Aorta (tissue), 5 donors: ENCODE measurements at regions not wholly inside any gene's neighbourhood (a gene's known extent, or its start where the extent isn't known, plus 50 kb on each side); places are given as distances from the start of the nearest gene placed in this dataset.
A peak's percentile ranks its signal among the peaks of the same experiment; 100 is the strongest.

Source experiments
- ATAC-seq: fragments of 200-7000 bp; cut with Tn5 transposase; one replicate; pipeline ENCODE4 v1.9.1; 2022; ENCODE audit warnings: moderate library complexity; ENCODE audit not compliant: low FRiP score
- DNase-seq, 2 donors: peaks; one replicate each; pipeline ENCODE4 v3.0.0-alpha.2; 2020
- H3K27ac ChIP-seq, 2 donors: one replicate each; pipeline ENCODE4 v1.5.1; 2013; ENCODE audit warnings: low read length in 2 of 2, mild to moderate bottlenecking in 2 of 2, moderate library complexity in 2 of 2, control low read depth in 1 of 2, inconsistent platforms in 1 of 2, low read depth in 1 of 2
- H3K27me3 ChIP-seq, 2 donors: one replicate each; pipeline ENCODE4 v1.6.1; 2013; ENCODE audit warnings: control low read depth in 1 of 2, low read length in 1 of 2, mild to moderate bottlenecking in 1 of 2, moderate library complexity in 1 of 2; ENCODE audit not compliant: insufficient read depth in 2 of 2, control insufficient read depth in 1 of 2
- H3K36me3 ChIP-seq, 2 donors: one replicate each; pipeline ENCODE4 v1.6.1; 2013; ENCODE audit warnings: control low read depth in 1 of 2, low read length in 1 of 2, mild to moderate bottlenecking in 1 of 2; ENCODE audit not compliant: insufficient read depth in 2 of 2, control insufficient read depth in 1 of 2
- H3K4me1 ChIP-seq, 2 donors: one replicate each; pipeline ENCODE4 v1.6.1; 2013; ENCODE audit warnings: low read length in 2 of 2, control low read depth in 1 of 2, mild to moderate bottlenecking in 1 of 2, moderate library complexity in 1 of 2; ENCODE audit not compliant: insufficient read depth in 2 of 2, control insufficient read depth in 1 of 2
- H3K4me3 ChIP-seq, 2 donors: one replicate each; pipeline ENCODE4 v1.5.1; 2013; ENCODE audit warnings: low read length in 2 of 2, control low read depth in 1 of 2, mild to moderate bottlenecking in 1 of 2
- H3K9me3 ChIP-seq: one replicate; pipeline ENCODE4 v1.6.1; 2013; ENCODE audit warnings: mild to moderate bottlenecking, low read length; ENCODE audit not compliant: control insufficient read depth
- WGBS, 2 donors: extraction: QIAGEN DNeasy Blood & Tissue Kit; methylation state at CpG; one replicate each; pipeline ENCODE4 v1.1.7; 2013; 5-methylcytosine and 5-hydroxymethylcytosine counted together
- intact Hi-C, 2 donors: fragments of 100-400 bp; cut with DNase I; formaldehyde crosslinking; loops; one replicate each; pipeline versions ENCODE4 v1.14.2 to v1.15.0; 2022
- donor health status: healthy with polysubstance abuse.
- donor health status: Bipolar disorder and iron deficiency.
- donor health status: DM: no; HTN: no; CAD: no.
- donor health status: DM: no; HTN: no; CAD: no.
- donor health status: DM: yes; HTN: yes; CAD: no.

- H3K4me1 ChIP-seq: no peaks in the 10 kb centered on the region
- H3K36me3 ChIP-seq: no peaks in the 10 kb centered on the region
- H3K27me3 ChIP-seq: no peaks in the 10 kb centered on the region
- H3K4me3 ChIP-seq: no peak overlapping the region
- ATAC-seq: peak; percentile 33
- no peak overlapping the region for H3K27ac ChIP-seq
- peaks cover 5% of the 10 kb centered on the region for H3K9me3 ChIP-seq
- intact Hi-C loops: no loop called here
- DNase-seq: no peak
- WGBS, 2 donors: 57 to 59% methylated on average over 2 of the region's 2 CpGs
These were observed 462.4 kb upstream of the THBS1 start for GRCh38 chr15:39118510-39118909.

GRCh38 chr15:39124155-39124552 lies 456.7 kb upstream of the THBS1 start:
- ATAC-seq (no peak), DNase-seq (no peak)
- 53 to 71% methylated on average over 7 of the region's 7 CpGs for WGBS, 2 donors
- intact Hi-C loops: loop anchor here in 1 of 2 donors (10.0 kb wide), 1 partner anchor 461 kb away; the partner anchor contains the start of gene THBS1
- Histone ChIP-seq H3K27ac (no peak overlapping the region), H3K4me1 (peaks cover 0 to 4% of the 10 kb centered on the region in 2 donors), H3K36me3 (no peaks in the 10 kb centered on the region), H3K9me3 (peaks cover 1% of the 10 kb centered on the region), H3K4me3 (no peak overlapping the region), H3K27me3 (no peaks in the 10 kb centered on the region)

GRCh38 chr15:39124553-39125171 lies 456.2 kb upstream of the THBS1 start:
- 54 to 57% methylated on average over 6 of the region's 6 CpGs for WGBS, 2 donors
- H3K27ac ChIP-seq: no peak overlapping the region
- ATAC-seq (no peak), DNase-seq (no peak)
- H3K4me3 ChIP-seq: no peak overlapping the region
- intact Hi-C loops: loop anchor here in 1 of 2 donors (10.0 kb wide), 1 partner anchor 460 kb away; the partner anchor contains the start of gene THBS1
- no peaks in the 10 kb centered on the region for H3K36me3 ChIP-seq
- peaks cover 1% of the 10 kb centered on the region for H3K9me3 ChIP-seq
- no peaks in the 10 kb centered on the region for H3K27me3 ChIP-seq
- H3K4me1 ChIP-seq: peaks cover 0 to 4% of the 10 kb centered on the region in 2 donors

DNA sequence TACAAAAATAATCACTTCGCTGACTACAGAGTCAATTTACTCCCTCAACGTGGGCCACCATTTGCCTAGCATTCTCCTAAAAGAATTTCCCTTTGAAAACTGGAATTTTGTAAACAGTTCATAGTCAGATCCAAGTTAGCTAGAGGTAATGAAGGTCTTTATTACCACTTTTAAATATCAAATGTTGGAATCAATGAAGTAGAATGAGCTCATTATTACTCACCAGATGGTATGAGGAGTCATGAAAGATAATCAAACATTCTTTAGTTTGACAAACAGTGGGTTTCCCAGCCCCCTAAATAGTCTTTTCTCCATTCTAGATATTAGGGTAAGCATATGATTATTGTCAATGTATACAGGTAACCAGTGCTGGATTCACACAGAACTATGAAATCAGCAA lies 455.7 kb upstream of the THBS1 start:
- Histone ChIP-seq H3K27ac (no peak overlapping the region), H3K36me3 (no peaks in the 10 kb centered on the region)
- 72 to 74% methylated on average over 2 of the region's 2 CpGs for WGBS, 2 donors

GRCh38 chr15:39125904-39126303 lies 455.0 kb upstream of the THBS1 start:
- Histone ChIP-seq H3K27ac (no peak overlapping the region), H3K9me3 (peaks cover 1% of the 10 kb centered on the region), H3K4me1 (peaks cover 0 to 4% of the 10 kb centered on the region in 2 donors), H3K27me3 (no peaks in the 10 kb centered on the region), H3K36me3 (no peaks in the 10 kb centered on the region), H3K4me3 (no peak overlapping the region)
- intact Hi-C loops: loop anchor here in 1 of 2 donors (10.0 kb wide), 1 partner anchor 459 kb away; the partner anchor contains the start of gene THBS1
- no peak for DNase-seq
- ATAC-seq: no peak
- 45 to 47% methylated on average over 4 of the region's 4 CpGs for WGBS, 2 donors

More for the DNA sequence above, 455.7 kb upstream of the THBS1 start:
- H3K4me3 ChIP-seq: no peak overlapping the region
- H3K4me1 ChIP-seq: peaks cover 0 to 4% of the 10 kb centered on the region in 2 donors
- DNase-seq (no peak), ATAC-seq (no peak)
- H3K9me3 ChIP-seq: peaks cover 1% of the 10 kb centered on the region
- intact Hi-C loops: loop anchor here in 1 of 2 donors (10.0 kb wide), 1 partner anchor 460 kb away; the partner anchor contains the start of gene THBS1
- no peaks in the 10 kb centered on the region for H3K27me3 ChIP-seq

DNA sequence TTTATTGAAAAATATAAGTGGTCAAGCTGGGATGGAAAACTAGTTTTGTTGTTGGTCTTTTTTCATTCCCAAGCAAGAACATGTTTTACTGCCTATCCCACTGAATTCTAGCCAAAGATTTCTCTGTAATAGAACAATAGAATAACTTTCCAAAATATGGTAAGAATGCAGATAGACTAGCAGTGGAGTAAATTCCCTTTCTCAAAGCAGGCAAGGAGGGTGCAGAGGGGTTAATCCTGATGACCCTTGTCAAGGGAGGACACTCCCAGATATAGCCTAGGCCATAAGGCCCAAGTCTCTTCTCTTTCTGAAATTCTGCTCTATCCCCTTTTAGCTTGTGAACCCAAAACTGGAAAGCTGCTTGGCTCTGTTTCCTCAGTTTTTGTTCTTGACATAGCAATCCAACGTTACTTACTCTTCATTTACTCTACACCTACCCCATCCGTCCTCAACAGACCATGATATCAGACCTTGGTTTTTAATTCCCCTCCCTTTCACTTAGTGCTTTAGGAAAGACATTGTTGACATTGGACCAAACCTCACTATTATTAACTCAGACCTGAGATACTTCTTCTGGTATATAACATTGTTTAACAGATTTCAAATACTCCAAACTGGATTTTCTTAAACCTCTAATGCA lies 453.6 kb upstream of the THBS1 start:
- Histone ChIP-seq H3K27me3 (no peaks in the 10 kb centered on the region), H3K4me3 (no peak overlapping the region), H3K36me3 (no peaks in the 10 kb centered on the region), H3K9me3 (no peaks in the 10 kb centered on the region), H3K4me1 (peaks cover 0 to 4% of the 10 kb centered on the region in 2 donors), H3K27ac (no peak overlapping the region)
- intact Hi-C loops: loop anchor here in 1 of 2 donors (10.0 kb wide), 1 partner anchor 458 kb away; the partner anchor contains the start of gene THBS1
- ATAC-seq: no peak
- no peak for DNase-seq
- 15 to 19% methylated on average over 2 of the region's 2 CpGs for WGBS, 2 donors

- no peak overlapping the region for H3K27ac ChIP-seq
- H3K9me3 ChIP-seq: no peaks in the 10 kb centered on the region
- H3K36me3 ChIP-seq: no peaks in the 10 kb centered on the region
- no peaks in the 10 kb centered on the region for H3K27me3 ChIP-seq
- no peak for ATAC-seq
- 67 to 71% methylated on average over 2 of the region's 2 CpGs for WGBS, 2 donors
- intact Hi-C loops: loop anchor here in 1 of 2 donors (10.0 kb wide), 1 partner anchor 457 kb away; the partner anchor contains the start of gene THBS1
- DNase-seq: no peak
- no peak overlapping the region for H3K4me3 ChIP-seq
- H3K4me1 ChIP-seq: peaks cover 0 to 4% of the 10 kb centered on the region in 2 donors
These were observed 452.8 kb upstream of the THBS1 start for GRCh38 chr15:39127925-39128617.

DNA sequence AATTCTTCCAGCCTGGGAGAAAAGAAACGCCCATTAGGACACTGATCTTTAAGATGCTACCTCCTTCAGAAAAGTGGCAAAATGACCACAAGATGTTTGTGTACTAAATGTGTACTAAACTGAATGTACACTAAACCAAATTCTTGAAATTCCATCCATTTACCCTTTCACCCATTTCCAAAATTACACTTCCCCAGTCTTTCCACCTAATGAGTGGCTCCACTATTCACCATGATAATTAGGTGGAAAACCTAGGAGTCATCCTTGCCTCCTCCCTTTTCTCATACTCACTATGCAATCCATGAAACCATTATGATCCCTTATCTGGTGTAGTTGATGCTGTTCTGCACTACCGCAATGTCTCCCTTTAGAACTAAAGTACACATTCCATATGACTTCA lies 452.1 kb upstream of the THBS1 start:
- DNase-seq (no peak), ATAC-seq (no peak)
- Histone ChIP-seq H3K9me3 (no peaks in the 10 kb centered on the region), H3K27me3 (no peaks in the 10 kb centered on the region), H3K27ac (no peak overlapping the region), H3K4me3 (no peak overlapping the region), H3K4me1 (peaks cover 0 to 4% of the 10 kb centered on the region in 2 donors), H3K36me3 (no peaks in the 10 kb centered on the region)
- intact Hi-C loops: loop anchor here in 1 of 2 donors (10.0 kb wide), 1 partner anchor 456 kb away; the partner anchor contains the start of gene THBS1
- 91 to 96% methylated on average over 2 of the region's 2 CpGs for WGBS, 2 donors
